Keratinocyte (primary cell): ENCODE measurements at regions not wholly inside any gene's neighbourhood (a gene's known extent, or its start where the extent isn't known, plus 50 kb on each side); places are given as distances from the start of the nearest gene placed in this dataset.

Experiments used
- DNase-seq: peaks from one replicate; pipeline ENCODE4 v3.0.0-alpha.2; 2011; ENCODE audit warnings: low read depth, missing footprints, low spot score
- FAIRE-seq: peaks from 2 replicates; lab custom pipeline; 2011; peaks lifted over from hg19 to GRCh38; lab: Jason Lieb, UNC
- H2AFZ ChIP-seq: 2 replicates; pipeline ENCODE4 v1.6.0; 2012; ENCODE audit warnings: low read length, control low read depth, inconsistent platforms; ENCODE audit not compliant: control insufficient read depth
- H3K27ac ChIP-seq: 2 replicates; pipeline ENCODE4 v1.5.1; 2011; ENCODE audit warnings: low read length; ENCODE audit not compliant: control insufficient read depth, insufficient read depth
- H3K27me3 ChIP-seq: 3 replicates; pipeline ENCODE4 v1.6.0; 2011; ENCODE audit warnings: low read length; ENCODE audit not compliant: control insufficient read depth, insufficient read depth; ENCODE audit errors: extremely low read depth
- H3K36me3 ChIP-seq, 2 experiments: 2 replicates in 1 of 2; 3 replicates in 1 of 2; pipeline ENCODE4 v1.5.1; 2011; ENCODE audit warnings: low read length in 2 of 2, mild to moderate bottlenecking in 1 of 2; ENCODE audit not compliant: control insufficient read depth in 2 of 2, insufficient read depth in 2 of 2; ENCODE audit errors: extremely low read depth in 1 of 2
- H3K4me1 ChIP-seq: 3 replicates; pipeline ENCODE4 v1.5.1; 2011; ENCODE audit warnings: low read length; ENCODE audit not compliant: control insufficient read depth, insufficient read depth; ENCODE audit errors: extremely low read depth
- H3K4me2 ChIP-seq: 3 replicates; pipeline ENCODE4 v1.6.0; 2011; ENCODE audit warnings: low read depth, low read length; ENCODE audit not compliant: control insufficient read depth, insufficient read depth; ENCODE audit errors: extremely low read depth
- H3K4me3 ChIP-seq, 3 experiments: fragments of 200-600 bp in 1 of 3; sonication (generic) in 1 of 3; 2 replicates in 2 of 3; 3 replicates in 1 of 3; pipeline ENCODE4 v1.5.1; 2011 to 2016; ENCODE audit warnings: low read length in 3 of 3, mild to moderate bottlenecking in 3 of 3, control low read depth in 2 of 3, inconsistent platforms in 1 of 3, low read depth in 1 of 3, mixed read lengths in 1 of 3, mixed run types in 1 of 3, moderate library complexity in 1 of 3; ENCODE audit not compliant: control insufficient read depth in 2 of 3, insufficient read depth in 2 of 3; ENCODE audit errors: extremely low read depth in 1 of 3
- H3K79me2 ChIP-seq: 2 replicates; pipeline ENCODE4 v1.6.0; 2012; ENCODE audit warnings: low read length; ENCODE audit not compliant: control insufficient read depth, insufficient read depth
- H3K9ac ChIP-seq: 3 replicates; pipeline ENCODE4 v1.6.0; 2011; ENCODE audit warnings: low read length; ENCODE audit not compliant: control insufficient read depth, insufficient read depth; ENCODE audit errors: extremely low read depth
- H3K9me1 ChIP-seq: 3 replicates; pipeline ENCODE4 v1.6.0; 2011; ENCODE audit warnings: low read length; ENCODE audit not compliant: control insufficient read depth, insufficient read depth; ENCODE audit errors: extremely low read depth
- H3K9me3 ChIP-seq: 2 replicates; pipeline ENCODE4 v1.5.1; 2012; ENCODE audit warnings: low read depth, low read length; ENCODE audit not compliant: control insufficient read depth
- H4K20me1 ChIP-seq: 3 replicates; pipeline ENCODE4 v1.6.0; 2011; ENCODE audit warnings: low read length; ENCODE audit not compliant: control insufficient read depth, insufficient read depth; ENCODE audit errors: extremely low read depth
- EZH2 ChIP-seq: IDR thresholded peaks from one replicate; pipeline ENCODE4 v1.6.1; 2012; ENCODE audit warnings: inconsistent platforms, mild to moderate bottlenecking, low read length, moderate library complexity
- dilution Hi-C: fragments of 300-500 bp; cut with MboI; formaldehyde crosslinking; loops from one replicate; pipeline ENCODE4 v1.7.0; 2020; ENCODE audit warnings: low sequenced_read_pairs; ENCODE audit not compliant: extremely low pct_ligation_motif_present
- TF ChIP-seq, protein P1 (sequence below), 3 experiments: IDR thresholded peaks in 1 of 3; conservative IDR thresholded peaks in 1 of 3; optimal IDR thresholded peaks in 1 of 3; 2 replicates in 2 of 3; 3 replicates in 1 of 3; pipeline versions ENCODE3 to v1.5.1; 2011; ENCODE audit warnings: low read length in 3 of 3, mild to moderate bottlenecking in 3 of 3, moderate library complexity in 2 of 3, control low read depth in 1 of 3, inconsistent platforms in 1 of 3; ENCODE audit not compliant: insufficient read depth in 2 of 3; ENCODE audit errors: extremely low read depth in 1 of 3

DNA sequence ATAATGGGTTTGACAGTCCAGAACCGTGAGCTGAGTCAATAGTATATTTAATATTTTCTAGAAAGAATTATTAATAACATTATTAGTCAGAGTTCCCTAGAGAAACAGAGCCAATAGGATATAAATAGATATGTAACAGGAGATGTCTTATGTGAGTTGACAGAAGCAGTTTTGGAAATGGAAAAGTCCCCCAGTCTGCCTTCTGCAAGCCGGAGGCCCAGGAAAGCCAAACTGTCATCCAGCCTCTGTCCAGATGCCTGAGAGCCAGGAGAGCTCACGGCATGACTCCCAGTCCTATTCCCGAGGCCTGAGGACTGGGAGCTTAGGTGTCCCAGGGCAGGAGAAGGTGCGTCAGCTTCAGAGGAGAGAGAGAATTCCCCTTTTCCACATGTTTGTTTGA, 286.4 kb upstream of the ADARB2 start:
- TF ChIP-seq EZH2: no peak
- TF ChIP-seq, protein P1, sequence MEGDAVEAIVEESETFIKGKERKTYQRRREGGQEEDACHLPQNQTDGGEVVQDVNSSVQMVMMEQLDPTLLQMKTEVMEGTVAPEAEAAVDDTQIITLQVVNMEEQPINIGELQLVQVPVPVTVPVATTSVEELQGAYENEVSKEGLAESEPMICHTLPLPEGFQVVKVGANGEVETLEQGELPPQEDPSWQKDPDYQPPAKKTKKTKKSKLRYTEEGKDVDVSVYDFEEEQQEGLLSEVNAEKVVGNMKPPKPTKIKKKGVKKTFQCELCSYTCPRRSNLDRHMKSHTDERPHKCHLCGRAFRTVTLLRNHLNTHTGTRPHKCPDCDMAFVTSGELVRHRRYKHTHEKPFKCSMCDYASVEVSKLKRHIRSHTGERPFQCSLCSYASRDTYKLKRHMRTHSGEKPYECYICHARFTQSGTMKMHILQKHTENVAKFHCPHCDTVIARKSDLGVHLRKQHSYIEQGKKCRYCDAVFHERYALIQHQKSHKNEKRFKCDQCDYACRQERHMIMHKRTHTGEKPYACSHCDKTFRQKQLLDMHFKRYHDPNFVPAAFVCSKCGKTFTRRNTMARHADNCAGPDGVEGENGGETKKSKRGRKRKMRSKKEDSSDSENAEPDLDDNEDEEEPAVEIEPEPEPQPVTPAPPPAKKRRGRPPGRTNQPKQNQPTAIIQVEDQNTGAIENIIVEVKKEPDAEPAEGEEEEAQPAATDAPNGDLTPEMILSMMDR (optimal IDR thresholded peaks at IDR 0.05 in 1 of 3, IDR thresholded peaks at IDR 0.05 in 1 of 3, conservative IDR thresholded peaks at IDR 0.05 in 1 of 3; ENCODE audit: extremely low read depth in 1 of 3, insufficient read depth in 2 of 3, low read length in 3 of 3): no peak
- Histone ChIP-seq H3K9me3 (peaks cover 6% of the 10 kb centered on the region), H3K4me2 (no peak overlapping the region), H3K4me3 (no peak overlapping the region), H3K27ac (no peak overlapping the region), H3K4me1 (no peaks in the 10 kb centered on the region), H2AFZ (no peak overlapping the region), H3K9ac (no peak overlapping the region), H3K27me3 (no peaks in the 10 kb centered on the region), H3K36me3 (no peaks in the 10 kb centered on the region), H4K20me1 (no peaks in the 10 kb centered on the region), H3K79me2 (no peaks in the 10 kb centered on the region), H3K9me1 (no peaks in the 10 kb centered on the region)
- FAIRE-seq (no peak), DNase-seq (no peak)
- dilution Hi-C loops: no loop called here

GRCh38 chr10:2022401-2022800, 285.1 kb upstream of the ADARB2 start:
- no peak overlapping the region for H2AFZ ChIP-seq
- no peak overlapping the region for H3K4me2 ChIP-seq
- no peak for FAIRE-seq
- H3K27me3 ChIP-seq: no peaks in the 10 kb centered on the region
- H3K9me1 ChIP-seq: no peaks in the 10 kb centered on the region
- dilution Hi-C loops: no loop called here
- no peak overlapping the region for H3K4me3 ChIP-seq
- no peak overlapping the region for H3K9ac ChIP-seq
- H3K36me3 ChIP-seq: no peaks in the 10 kb centered on the region
- peaks cover 6% of the 10 kb centered on the region for H3K9me3 ChIP-seq
- no peaks in the 10 kb centered on the region for H4K20me1 ChIP-seq
- TF ChIP-seq, protein P1 (optimal IDR thresholded peaks at IDR 0.05 in 1 of 3, IDR thresholded peaks at IDR 0.05 in 1 of 3, conservative IDR thresholded peaks at IDR 0.05 in 1 of 3; ENCODE audit: extremely low read depth in 1 of 3, insufficient read depth in 2 of 3, low read length in 3 of 3): no peak
- no peak for TF ChIP-seq EZH2
- H3K4me1 ChIP-seq: no peaks in the 10 kb centered on the region
- H3K27ac ChIP-seq: no peak overlapping the region
- no peak for DNase-seq
- no peaks in the 10 kb centered on the region for H3K79me2 ChIP-seq
